GM13977 (cell line): ENCODE measurements at regions not wholly inside any gene's neighbourhood (a gene's known extent, or its start where the extent isn't known, plus 50 kb on each side); places are given as distances from the start of the nearest gene placed in this dataset.

Experiments
- DNase-seq: peaks from one replicate; pipeline ENCODE4 v3.0.0; 2012; ENCODE audit warnings: low spot score
- CTCF ChIP-seq: IDR thresholded peaks from 2 replicates; pipeline ENCODE4 v1.5.1; 2012; ENCODE audit warnings: mild to moderate bottlenecking, control low read depth; ENCODE audit not compliant: insufficient read depth; ENCODE audit errors: extremely low read depth, missing control alignments
- in situ Hi-C: fragments of 300-500 bp; cut with MboI; formaldehyde crosslinking; loops from one replicate; pipeline ENCODE4 v1.12.0; 2022; ENCODE audit warnings: low sequenced_read_pairs, low pct_unique_long_range_greater_than_20kb, mixed read lengths, inconsistent platforms; ENCODE audit not compliant: unreplicated experiment

- in situ Hi-C loops = loop anchor here (25.0 kb wide), 1 partner anchor 509 kb away; no protein-coding TSS in a partner anchor
- TF ChIP-seq CTCF = no peak
Observed at GRCh38 chr15:66928101-66928500, 137.3 kb upstream of the SMAD3 start.

DNA sequence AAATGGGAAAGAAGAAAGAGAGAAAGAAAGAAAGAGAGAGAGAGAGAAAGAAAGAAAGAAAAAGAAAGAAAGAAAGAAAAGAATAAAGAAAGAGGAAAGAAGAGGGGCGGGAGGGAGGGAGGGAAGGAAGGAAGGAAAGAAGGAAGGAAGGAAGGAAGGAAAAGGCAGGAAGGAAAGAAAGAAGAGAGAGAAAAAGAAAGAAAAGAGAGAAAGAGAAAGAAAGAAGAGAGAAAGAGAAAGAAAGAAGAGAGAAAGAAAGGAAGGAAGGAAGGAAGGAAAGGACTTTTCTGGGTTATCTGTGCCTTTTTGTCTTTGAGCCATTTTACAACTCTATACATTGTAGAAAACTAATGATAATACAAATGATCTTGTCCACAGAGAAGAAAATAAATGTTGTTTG is 136.6 kb upstream of the SMAD3 start:
- no peak for DNase-seq
- in situ Hi-C loops = loop anchor here (25.0 kb wide), 1 partner anchor 509 kb away; no protein-coding TSS in a partner anchor
- no peak for TF ChIP-seq CTCF

More at GRCh38 chr15:66928101-66928500, 137.3 kb upstream of the SMAD3 start:
- DNase-seq = no peak

DNA sequence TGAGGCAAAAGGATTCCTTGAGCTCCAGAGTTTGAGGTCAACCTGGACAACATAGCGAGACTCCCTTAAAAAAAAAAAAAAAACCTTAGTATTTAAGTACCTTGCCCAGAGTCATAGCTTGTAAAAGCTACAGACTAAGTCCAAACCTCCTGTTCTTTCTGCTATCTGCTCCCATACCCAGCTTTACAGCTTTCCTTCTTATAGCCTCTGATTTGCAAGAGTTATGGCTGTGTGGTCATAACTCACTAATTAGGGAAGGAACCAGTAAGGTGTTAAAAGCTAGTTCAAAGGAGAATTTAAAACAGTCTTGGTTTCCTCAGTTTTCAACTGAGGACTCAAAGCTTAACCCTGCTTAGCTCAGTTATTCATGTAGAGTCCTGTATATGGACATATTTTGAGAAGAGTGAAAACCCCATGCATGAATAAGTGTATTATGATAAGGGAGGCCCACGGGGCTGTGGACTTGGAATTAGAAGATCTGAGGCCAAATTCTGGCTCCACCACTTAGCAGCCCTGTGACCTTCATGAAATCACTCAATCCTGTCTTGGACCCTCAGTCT is 135.5 kb upstream of the SMAD3 start:
- DNase-seq = no peak
- TF ChIP-seq CTCF = no peak
- in situ Hi-C loops = loop anchor here (25.0 kb wide), 1 partner anchor 507 kb away; no protein-coding TSS in a partner anchor

DNA sequence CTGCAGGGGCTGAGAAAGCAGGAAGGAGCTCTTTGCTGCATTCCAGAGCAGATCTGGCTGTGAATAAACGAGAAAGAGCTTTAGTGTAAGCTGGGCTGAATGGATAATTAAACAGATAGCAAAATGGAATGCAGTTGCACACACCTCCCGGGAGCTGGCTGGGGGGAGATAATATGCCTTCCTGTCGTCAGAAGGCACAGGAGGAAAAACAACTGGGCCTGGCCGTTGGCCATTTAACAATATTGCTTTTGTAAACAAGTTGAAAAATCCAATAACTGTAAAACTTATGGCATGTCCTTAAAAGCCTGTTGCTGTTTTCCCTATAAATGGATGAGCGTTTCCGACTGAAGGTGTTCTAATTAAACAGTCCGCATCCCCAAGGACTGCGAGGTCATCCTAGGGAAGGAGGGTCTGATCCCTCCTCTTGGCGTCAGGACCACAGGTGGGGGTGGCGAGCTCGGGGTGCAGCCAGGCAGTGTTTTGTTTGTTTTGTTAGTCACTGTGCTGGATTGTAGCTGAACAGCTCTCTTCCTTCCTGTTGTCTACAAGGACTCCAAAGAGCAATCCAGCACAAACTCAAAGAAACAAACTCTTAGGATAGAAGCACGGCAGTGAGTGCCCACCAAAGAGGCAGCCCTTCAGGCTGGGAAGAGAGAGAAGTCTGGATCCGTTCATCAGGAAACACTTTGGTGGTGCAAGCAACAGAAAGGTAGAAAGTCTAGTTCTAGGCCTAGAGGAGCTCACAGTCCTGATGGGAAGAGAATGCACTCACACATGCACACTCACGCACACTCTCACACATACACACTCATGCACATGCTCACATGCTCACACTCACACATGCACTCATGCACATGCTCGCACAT is 133.4 kb upstream of the SMAD3 start:
- TF ChIP-seq CTCF = no peak
- DNase-seq = no peak
- in situ Hi-C loops = loop anchor here (25.0 kb wide), 1 partner anchor 505 kb away; no protein-coding TSS in a partner anchor

DNA sequence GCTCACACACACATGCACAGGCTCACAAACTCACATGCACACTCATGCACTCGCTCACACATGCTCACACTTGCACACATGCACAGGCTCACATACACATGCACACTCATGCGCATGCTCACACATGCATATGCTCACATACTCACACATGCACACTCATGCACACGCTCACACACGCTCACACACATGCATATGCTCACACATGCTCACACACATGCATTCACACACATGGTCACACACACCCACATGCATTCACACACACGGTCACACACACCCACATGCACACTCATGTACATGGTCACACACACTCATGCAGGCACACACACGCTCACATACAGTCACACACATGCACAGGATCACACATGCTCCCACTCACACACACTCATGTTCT is 132.8 kb upstream of the SMAD3 start:
- no peak for TF ChIP-seq CTCF

DNA sequence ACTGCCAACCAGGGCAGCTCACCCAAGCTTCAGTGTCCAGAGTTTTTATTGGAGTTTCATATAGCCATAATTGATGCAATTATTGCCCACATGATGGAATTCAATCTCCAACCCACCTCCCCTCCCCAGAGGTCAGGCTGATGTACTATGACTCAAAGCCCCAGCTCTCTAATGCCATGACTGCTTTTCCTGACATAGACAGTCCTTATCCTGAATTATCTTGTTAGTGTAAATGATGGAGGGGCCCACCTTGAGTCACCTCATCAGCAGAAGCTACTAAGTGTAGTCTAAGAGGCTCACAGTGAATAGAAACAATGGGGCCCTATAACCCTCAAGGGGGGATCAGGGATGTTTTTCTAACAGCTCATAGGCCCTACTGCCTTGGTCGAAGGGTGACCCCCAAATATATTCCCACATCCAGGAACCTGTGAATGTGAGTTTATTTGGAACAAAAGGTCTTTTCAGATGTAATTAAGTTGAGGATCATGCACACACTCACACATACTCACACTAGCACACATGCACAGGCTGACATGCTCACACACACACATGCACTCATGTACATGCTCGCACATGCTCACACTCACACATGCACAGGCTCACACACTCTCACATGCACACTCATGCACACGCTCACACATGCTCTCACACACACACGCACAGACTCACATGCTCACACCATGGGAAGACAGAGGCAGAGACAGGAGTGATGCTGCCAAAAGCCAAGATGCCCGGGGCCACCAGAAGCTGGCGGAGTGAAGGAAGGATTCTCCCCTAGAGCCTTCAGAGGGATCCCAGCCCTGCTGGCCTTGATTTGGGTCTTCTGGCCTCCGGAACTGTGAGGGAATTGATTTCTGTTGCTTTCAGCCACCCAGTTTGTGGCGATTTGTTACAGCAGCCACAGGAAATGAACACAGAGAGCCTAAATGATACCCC is 131.2 kb upstream of the SMAD3 start:
- no peak for DNase-seq
- TF ChIP-seq CTCF = no peak
- in situ Hi-C loops = loop anchor here (25.0 kb wide), 1 partner anchor 503 kb away; no protein-coding TSS in a partner anchor

More for the DNA sequence above, 132.8 kb upstream of the SMAD3 start:
- no peak for DNase-seq
- in situ Hi-C loops = loop anchor here (25.0 kb wide), 1 partner anchor 505 kb away; no protein-coding TSS in a partner anchor
